IPS-18a (cell line): ENCODE measurements at regions not wholly inside any gene's neighbourhood (a gene's known extent, or its start where the extent isn't known, plus 50 kb on each side); places are given as distances from the start of the nearest gene placed in this dataset.

Source experiments
- H3K27ac ChIP-seq: one replicate; pipeline ENCODE4 v1.5.1; 2013; ENCODE audit warnings: low read length
- H3K27me3 ChIP-seq: one replicate; pipeline ENCODE4 v1.6.1; 2013; ENCODE audit warnings: mild to moderate bottlenecking, low read length; ENCODE audit not compliant: control insufficient read depth, insufficient read depth
- H3K36me3 ChIP-seq: one replicate; pipeline ENCODE4 v1.6.1; 2013; ENCODE audit warnings: low read depth, low read length; ENCODE audit not compliant: control insufficient read depth
- H3K4me1 ChIP-seq: one replicate; pipeline ENCODE4 v1.6.1; 2013; ENCODE audit warnings: low read depth, low read length; ENCODE audit not compliant: control insufficient read depth
- H3K4me3 ChIP-seq: one replicate; pipeline ENCODE4 v1.5.1; 2013; ENCODE audit warnings: low read length
- H3K9ac ChIP-seq: one replicate; pipeline ENCODE4 v1.6.1; 2013; ENCODE audit warnings: mild to moderate bottlenecking, low read length, moderate library complexity
- H3K9me3 ChIP-seq: one replicate; pipeline ENCODE4 v1.6.1; 2013; ENCODE audit warnings: low read depth, low read length; ENCODE audit not compliant: control insufficient read depth

GRCh38 chr3:177340243-177340830, 143.1 kb upstream of the TBL1XR1 start:
- no peak overlapping the region for H3K9ac ChIP-seq
- peaks cover 38% of the 10 kb centered on the region for H3K27me3 ChIP-seq
- no peak overlapping the region for H3K4me3 ChIP-seq
- H3K4me1 ChIP-seq = peaks cover 5% of the 10 kb centered on the region
- H3K9me3 ChIP-seq = no peaks in the 10 kb centered on the region
- H3K27ac ChIP-seq = no peak overlapping the region
- no peaks in the 10 kb centered on the region for H3K36me3 ChIP-seq

DNA sequence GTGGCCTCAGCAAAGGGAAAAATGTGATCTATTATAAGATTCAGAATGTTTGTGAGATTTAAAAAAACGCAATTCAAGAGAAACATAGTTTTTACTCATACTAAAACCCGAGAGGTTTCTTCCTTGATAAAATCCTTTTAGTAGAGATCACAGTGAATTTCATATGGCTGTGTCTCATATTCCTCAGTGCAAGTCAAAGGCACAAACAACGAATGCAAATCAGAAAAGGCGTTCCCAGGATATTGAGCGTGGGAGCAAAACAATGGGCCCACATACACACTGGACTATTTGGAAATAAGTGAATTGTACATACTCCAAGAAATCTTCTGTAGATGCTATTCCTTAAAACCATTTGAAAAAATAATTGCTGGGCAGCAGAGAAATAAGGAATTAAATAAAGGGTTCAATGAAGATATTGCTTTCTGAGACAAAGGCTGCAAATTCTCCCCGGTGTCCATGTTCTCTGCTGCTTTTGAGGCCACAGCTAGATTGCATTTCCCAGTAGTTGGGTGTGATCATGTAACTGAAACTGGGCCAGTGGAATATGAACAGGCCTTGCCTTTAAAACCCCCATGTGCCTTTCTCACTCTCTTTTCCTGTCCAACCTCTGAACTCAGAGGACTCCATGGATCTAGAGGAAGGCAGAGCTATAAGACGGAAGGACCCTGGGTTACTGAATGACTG, 144.6 kb upstream of the TBL1XR1 start:
- Histone ChIP-seq H3K27me3 (peaks cover 54% of the 10 kb centered on the region), H3K4me3 (no peak overlapping the region), H3K36me3 (no peaks in the 10 kb centered on the region), H3K27ac (no peak overlapping the region), H3K9me3 (no peaks in the 10 kb centered on the region), H3K4me1 (peaks cover 17% of the 10 kb centered on the region), H3K9ac (no peak overlapping the region)

- peaks cover 17% of the 10 kb centered on the region for H3K4me1 ChIP-seq
- no peak overlapping the region for H3K9ac ChIP-seq
- H3K27ac ChIP-seq = no peak overlapping the region
- H3K9me3 ChIP-seq = no peaks in the 10 kb centered on the region
- H3K27me3 ChIP-seq = peaks cover 66% of the 10 kb centered on the region
- no peaks in the 10 kb centered on the region for H3K36me3 ChIP-seq
- H3K4me3 ChIP-seq = no peak overlapping the region
Observed at GRCh38 chr3:177343122-177343625, 145.9 kb upstream of the TBL1XR1 start.

DNA sequence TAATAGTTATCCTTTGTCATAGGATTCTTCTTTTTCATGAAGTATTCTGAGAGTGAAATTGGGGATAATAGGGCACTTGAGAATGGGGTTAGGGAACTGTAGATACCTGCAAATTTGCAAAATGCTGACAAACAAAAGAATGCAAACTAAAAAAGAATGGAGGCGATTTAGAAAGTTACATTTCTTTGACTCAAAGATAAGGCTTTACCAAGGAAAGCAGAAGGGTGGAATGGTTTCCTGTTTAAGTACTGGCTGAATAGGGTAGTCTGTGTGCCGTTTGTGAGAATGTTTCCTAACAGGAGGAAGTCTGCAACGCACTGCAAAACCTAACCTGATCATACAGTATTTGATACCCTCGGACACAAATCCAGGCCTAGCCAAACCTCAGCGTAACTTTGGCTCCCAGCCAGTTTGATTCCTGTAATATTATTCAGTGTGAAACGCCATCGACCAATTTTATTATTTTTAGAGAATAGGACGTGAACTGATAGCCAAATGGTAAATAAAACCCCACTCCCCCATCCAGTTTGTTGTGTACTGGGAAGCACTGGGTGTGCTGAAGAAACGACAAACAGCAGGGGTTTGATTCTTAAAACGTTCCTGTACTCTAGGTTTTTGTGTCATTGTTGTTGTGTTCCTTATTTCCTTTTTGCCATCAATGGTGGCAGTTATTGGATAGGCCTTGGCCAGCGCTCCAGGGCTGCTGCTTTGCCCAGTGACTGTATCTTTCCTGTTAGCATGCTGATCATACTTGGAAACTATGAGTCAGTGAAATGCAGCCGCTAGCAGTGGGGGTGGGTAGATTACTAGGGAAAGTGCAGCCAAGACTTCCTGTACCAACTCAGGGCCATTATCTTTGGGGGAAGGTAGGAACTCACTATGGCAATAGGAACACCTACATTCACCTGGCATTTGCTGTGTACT, 148.0 kb upstream of the TBL1XR1 start:
- Histone ChIP-seq H3K27ac (no peak overlapping the region), H3K9ac (peak overlapping the region; percentile 4), H3K27me3 (peaks cover 66% of the 10 kb centered on the region), H3K9me3 (no peaks in the 10 kb centered on the region), H3K4me1 (peaks cover 17% of the 10 kb centered on the region), H3K36me3 (no peaks in the 10 kb centered on the region), H3K4me3 (peak overlapping the region; percentile 19)

DNA sequence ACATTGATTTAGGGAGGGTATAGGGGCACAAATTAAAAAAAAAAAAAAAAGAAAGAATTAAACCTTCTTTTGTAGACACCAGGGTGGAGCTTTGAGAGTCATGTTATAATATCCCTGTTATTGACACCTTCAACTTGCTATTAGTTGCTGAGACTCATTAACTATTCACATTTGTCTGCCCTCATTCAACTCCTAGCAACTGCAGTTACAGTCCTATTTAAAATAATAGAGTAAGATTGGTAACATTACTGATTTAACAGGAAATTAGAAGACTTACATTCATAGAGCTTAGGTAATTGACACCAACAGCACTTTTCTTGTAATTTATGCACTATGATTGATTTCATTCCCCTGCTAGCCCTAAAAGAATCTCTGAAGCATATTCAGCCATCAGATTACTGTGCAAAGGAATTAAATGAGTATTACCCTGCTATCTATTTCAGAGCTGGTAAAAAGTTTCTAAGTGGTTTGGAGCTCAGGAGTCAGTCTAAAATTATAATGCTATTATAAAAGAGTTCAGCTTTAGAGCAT, 148.8 kb upstream of the TBL1XR1 start:
- peaks cover 66% of the 10 kb centered on the region for H3K27me3 ChIP-seq
- H3K9ac ChIP-seq = peak overlapping the region; percentile 4
- no peak overlapping the region for H3K27ac ChIP-seq
- H3K36me3 ChIP-seq = no peaks in the 10 kb centered on the region
- H3K9me3 ChIP-seq = no peaks in the 10 kb centered on the region
- no peak overlapping the region for H3K4me3 ChIP-seq
- peaks cover 17% of the 10 kb centered on the region for H3K4me1 ChIP-seq

- H3K9me3 ChIP-seq = no peaks in the 10 kb centered on the region
- H3K4me3 ChIP-seq = no peak overlapping the region
- no peaks in the 10 kb centered on the region for H3K36me3 ChIP-seq
- no peak overlapping the region for H3K9ac ChIP-seq
- peaks cover 17% of the 10 kb centered on the region for H3K4me1 ChIP-seq
- H3K27me3 ChIP-seq = peaks cover 62% of the 10 kb centered on the region
- H3K27ac ChIP-seq = no peak overlapping the region
Observed at GRCh38 chr3:177346878-177347277, 149.6 kb upstream of the TBL1XR1 start.

GRCh38 chr3:177347611-177348010, 150.3 kb upstream of the TBL1XR1 start:
- H3K9ac ChIP-seq = no peak overlapping the region
- H3K27me3 ChIP-seq = peaks cover 55% of the 10 kb centered on the region
- H3K27ac ChIP-seq = no peak overlapping the region
- peaks cover 17% of the 10 kb centered on the region for H3K4me1 ChIP-seq
- no peaks in the 10 kb centered on the region for H3K36me3 ChIP-seq
- H3K9me3 ChIP-seq = no peaks in the 10 kb centered on the region
- no peak overlapping the region for H3K4me3 ChIP-seq

DNA sequence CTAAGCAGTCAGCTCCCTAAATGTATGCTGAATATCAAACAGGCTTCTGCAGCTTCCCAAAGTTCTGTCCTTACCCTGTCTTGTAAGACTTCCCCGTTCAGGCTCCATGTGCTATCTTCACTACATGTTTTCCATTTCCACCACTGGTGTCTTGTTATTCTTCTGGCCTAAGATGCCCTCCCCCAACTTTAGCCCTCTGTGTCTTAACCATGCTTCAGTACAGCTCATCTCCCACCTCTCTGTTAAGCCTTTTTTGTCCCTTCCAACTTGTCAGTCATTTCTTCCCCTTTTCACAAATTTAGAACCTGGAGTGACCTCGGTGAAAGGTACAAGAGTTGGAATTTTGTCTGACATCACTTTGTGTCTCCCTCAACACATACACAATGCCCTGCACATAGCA, 151.7 kb upstream of the TBL1XR1 start:
- H3K9ac ChIP-seq = no peak overlapping the region
- peaks cover 17% of the 10 kb centered on the region for H3K4me1 ChIP-seq
- H3K4me3 ChIP-seq = no peak overlapping the region
- H3K27me3 ChIP-seq = peaks cover 41% of the 10 kb centered on the region
- H3K27ac ChIP-seq = no peak overlapping the region
- H3K36me3 ChIP-seq = no peaks in the 10 kb centered on the region
- no peaks in the 10 kb centered on the region for H3K9me3 ChIP-seq

GRCh38 chr3:177349384-177349783, 152.1 kb upstream of the TBL1XR1 start:
- Histone ChIP-seq H3K27ac (no peak overlapping the region), H3K27me3 (peaks cover 37% of the 10 kb centered on the region), H3K4me1 (peaks cover 17% of the 10 kb centered on the region), H3K9ac (no peak overlapping the region), H3K36me3 (no peaks in the 10 kb centered on the region), H3K4me3 (no peak overlapping the region), H3K9me3 (no peaks in the 10 kb centered on the region)

DNA sequence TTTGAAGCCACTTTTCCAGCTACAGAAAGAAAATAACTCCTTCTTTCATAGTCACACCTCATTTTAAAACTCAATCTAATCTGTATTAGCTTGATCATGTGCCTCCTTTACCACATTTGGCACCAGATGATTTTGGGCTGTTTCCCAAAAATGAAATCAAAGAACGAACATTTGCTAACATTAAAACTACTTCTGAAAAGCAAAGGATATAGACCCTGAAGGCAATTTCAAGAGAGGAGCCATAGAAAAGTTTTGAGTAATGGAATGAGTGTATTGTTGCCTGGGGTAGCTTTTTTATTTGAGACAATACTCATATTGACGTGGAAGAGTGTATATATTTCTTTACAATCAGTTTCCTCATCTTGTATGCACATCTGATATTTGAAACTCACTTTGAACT, 152.8 kb upstream of the TBL1XR1 start:
- Histone ChIP-seq H3K9ac (no peak overlapping the region), H3K27me3 (peaks cover 30% of the 10 kb centered on the region), H3K9me3 (no peaks in the 10 kb centered on the region), H3K36me3 (no peaks in the 10 kb centered on the region), H3K4me1 (peaks cover 14% of the 10 kb centered on the region), H3K4me3 (no peak overlapping the region), H3K27ac (no peak overlapping the region)

- no peak overlapping the region for H3K9ac ChIP-seq
- H3K9me3 ChIP-seq = no peaks in the 10 kb centered on the region
- H3K27me3 ChIP-seq = peaks cover 19% of the 10 kb centered on the region
- peaks cover 3% of the 10 kb centered on the region for H3K4me1 ChIP-seq
- no peak overlapping the region for H3K27ac ChIP-seq
- no peak overlapping the region for H3K4me3 ChIP-seq
- H3K36me3 ChIP-seq = no peaks in the 10 kb centered on the region
Observed at GRCh38 chr3:177351206-177351605, 153.9 kb upstream of the TBL1XR1 start.
